ENCODE measurements at regions not wholly inside any gene's neighbourhood (a gene's known extent, or its start where the extent isn't known, plus 50 kb on each side); places are given as distances from the start of the nearest gene placed in this dataset.

DNA sequence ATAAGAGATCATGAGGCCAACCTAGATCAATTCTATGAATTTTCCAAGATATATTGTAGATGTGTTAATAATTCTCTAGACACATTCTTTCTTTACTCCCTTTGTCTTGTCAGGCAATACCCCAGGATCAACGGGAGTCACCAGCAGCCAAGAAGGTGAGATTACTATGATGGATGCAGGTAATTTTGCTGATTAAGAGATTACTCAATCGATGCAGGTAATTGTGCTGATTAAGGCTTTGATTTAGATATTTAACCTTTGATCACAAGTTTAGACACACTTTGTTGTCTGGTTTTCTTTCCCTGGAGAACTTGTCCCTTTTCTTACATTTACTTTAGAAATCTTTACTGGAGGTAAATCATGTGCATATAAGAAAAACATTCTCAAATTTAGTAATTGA lies 134.3 kb upstream of the CNTN1 start:
- no peak for DNase-seq (ENCODE audit: low spot score)

DNA sequence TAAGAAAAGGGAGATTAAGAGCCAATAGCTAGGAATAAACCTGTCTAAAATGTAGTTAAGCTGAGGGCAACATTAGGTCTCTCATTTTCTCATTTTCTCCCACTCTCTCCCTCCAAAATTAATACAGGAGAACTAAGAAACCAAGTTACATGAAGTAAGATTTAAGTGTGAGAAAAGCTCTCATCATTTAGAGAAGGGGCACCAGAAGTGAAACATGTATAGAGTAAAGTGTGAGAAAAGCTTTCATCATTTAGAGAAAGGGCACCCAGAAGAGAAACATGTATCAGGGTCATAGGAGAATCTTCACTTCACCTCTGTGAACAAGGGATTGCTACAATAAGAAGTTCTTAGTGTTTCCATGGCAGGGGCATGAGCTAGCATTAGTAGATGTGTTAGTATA lies 132.4 kb upstream of the CNTN1 start:
- DNase-seq (ENCODE audit: low spot score) = no peak

DNA sequence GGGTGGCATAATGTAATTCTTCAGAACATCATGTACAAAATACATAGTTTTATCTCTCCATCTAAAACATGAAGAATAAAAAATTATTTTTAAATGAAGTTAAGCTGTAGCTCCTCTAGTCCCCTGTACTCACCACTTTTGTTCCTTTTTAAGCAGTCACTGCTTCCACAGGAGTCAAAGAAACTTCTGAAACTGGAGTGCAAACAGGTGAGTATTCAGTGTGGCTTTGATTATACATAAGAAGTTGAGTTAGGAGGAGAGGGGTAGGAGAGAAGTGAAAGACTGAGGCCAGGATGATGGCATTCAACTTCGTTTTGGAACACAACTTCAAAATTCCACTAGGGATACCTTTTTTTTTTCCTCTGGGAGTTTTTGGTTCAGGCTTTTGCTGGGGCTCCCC lies 131.4 kb upstream of the CNTN1 start:
- DNase-seq (ENCODE audit: low spot score) = no peak

DNA sequence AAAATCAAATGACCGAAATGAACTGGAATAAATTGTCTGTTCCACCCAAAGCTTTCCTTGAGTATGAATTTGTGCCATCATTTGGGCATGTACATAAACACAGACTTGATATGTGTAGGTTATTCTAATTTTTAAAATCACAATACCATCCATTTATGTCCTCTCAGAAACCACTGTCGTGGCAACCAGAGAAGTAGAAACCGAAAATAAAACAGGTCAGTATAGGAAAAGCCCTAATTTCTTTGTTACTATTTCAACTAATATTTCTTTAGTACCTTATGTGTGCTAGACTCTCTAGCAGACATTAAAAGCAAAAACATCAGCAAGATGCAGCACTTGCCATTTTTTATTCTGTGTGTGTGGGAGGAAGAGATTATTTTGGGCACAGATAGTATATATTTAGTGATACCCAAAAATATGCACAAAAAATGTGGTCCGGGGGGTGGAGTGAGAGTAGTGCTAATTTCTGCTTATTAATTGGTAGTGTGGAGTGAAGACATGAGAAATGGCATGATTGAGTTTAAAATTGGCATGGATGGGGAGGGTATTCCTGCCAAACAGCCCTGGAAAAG lies 130.8 kb upstream of the CNTN1 start:
- DNase-seq (ENCODE audit: low spot score) = no peak

DNA sequence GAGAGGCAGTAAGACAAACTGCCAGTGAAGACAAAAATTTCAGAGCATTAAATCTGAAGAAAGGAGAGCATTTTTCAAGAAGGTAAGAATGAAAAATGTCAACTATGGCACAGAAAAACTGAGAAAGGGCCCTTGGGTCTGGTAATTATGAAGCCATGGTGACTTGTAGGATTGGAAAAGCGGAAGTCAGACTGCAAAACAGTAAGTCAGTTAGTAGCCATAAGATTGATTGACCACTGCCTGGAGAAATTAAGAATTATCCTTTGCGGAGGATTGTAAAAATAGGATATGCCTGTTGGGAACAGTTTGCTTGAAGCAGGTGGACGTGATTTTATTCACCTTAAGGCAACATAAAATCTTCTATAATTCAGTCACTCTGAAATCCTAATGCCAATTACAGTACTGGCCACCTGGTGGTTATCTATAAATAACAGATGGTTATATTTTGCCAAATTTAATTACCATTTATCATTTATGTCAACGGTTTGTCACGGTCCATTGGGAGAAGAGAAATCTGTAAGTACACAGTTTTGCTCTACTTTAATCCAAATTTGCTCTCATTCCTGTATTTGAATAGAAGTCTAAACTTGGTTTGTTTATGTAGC lies 127.1 kb upstream of the CNTN1 start:
- no peak for DNase-seq (ENCODE audit: low spot score)

DNA sequence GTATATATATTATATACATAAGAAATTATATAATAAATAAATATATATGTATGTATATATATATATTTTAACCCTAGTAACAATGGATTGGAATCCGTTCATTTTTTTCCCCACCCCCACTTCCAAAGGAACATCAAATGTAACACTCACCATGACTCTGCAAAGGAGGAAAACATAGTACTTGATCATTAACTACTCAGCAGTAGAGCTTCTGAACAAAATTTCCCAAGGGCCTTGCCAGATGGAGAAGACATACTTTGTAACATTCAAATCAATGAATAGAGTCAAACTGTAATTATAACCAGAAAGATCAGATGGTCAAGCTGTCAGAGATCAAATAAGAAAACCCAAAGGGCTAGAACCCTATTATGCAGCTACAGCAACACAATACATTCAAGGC lies 126.0 kb upstream of the CNTN1 start:
- no peak for DNase-seq (ENCODE audit: low spot score)

DNA sequence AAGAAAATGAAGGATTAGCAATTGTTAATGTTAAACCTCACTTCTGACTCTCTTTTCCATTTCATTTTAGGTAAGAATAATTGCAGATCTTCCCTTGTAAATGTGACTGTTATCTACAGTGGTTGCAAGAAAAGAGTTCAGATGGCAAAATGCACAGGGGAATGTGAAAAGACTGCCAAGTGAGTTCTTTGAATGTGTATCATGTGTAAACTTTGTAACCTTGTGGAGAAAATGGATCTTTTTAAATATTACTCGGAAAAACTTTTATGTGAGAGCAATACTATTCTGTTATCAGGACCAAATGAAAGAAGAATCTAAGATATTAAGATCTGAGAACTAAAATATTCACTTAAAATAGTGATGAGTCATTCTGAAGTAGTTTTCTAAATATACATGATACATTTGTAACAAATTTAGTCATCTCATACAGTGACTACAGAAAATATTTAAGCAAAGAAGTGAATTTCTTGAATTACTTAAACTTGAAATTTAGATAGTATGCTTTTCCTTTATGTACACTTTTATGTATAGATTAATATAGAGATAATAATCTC lies 122.5 kb upstream of the CNTN1 start:
- no peak for DNase-seq (ENCODE audit: low spot score)

DNA sequence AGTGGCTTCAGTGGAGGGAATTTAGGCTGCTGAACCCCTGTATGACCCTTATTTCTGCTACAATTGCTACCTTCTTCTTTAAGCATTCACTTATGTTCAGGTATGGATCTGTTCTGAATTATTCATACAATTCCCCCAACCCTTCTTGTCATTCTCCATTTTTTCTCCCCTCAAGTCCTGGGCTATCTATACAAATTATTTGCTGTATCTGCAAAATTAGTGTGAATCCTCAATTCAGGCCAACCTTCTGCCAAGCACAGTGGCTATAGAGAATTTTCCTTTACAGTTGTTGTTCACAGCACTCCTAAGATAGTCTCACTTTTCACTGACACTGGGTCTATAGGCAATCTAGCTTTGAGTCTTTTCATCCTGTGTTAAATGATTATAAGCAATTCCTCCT lies 119.2 kb upstream of the CNTN1 start:
- DNase-seq (ENCODE audit: low spot score) = no peak

DNA sequence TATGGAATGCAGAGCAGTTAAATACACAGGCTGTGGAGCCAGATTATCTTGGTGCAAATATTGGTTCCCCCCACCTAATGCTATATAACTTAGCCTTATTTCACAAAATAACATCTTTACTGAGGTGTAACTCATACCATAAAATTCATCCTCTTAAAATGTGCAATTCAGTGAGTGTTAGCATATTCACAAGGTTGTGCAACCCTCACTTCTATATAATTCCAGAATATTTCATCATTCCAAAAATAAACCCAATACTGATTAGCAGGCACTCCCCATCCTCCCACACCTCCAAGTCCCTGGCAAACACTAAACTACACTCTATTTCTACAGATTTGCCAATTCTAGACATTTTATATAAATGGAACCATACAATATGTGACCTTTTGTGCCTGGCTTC lies 116.3 kb upstream of the CNTN1 start:
- DNase-seq (ENCODE audit: low spot score) = no peak

DNA sequence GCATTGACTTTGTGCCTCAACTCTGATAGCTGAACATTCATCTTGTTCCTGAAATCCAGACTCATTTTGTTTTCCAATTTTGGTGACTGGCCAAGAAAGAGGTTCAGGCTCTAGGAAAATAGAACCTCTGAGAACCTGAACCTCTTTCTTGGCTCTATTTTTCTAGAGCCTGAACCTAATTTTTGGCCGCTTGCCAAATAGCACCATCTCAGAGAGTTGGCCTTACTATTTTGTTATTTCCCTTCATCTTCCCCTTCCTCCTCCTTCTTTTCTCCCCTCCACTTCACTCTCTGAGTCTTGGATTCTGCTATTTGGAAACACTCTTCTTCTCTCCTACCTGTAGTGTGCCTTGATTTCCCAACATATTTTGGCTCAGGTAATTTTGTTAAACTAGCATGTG lies 114.4 kb upstream of the CNTN1 start:
- DNase-seq (ENCODE audit: low spot score) = no peak

DNA sequence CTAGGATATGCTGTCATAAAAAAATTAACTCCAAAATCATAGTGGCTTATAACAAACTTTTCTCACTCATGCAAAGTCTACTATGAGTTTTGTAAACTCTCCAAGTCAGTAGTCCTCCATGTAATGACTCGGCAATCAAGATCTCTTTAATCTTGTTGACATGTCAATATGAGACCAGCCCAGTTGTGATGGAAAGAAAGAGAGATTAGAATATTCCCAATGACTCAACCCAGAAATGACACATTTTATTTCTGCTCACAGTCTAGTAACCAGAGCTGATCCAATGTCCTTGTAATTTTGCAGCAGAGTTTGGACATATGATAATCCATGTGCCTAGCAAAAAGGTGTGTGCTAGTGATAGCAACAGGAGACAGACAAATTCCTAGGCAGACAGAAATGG lies 112.6 kb upstream of the CNTN1 start:
- DNase-seq (ENCODE audit: low spot score) = no peak

DNA sequence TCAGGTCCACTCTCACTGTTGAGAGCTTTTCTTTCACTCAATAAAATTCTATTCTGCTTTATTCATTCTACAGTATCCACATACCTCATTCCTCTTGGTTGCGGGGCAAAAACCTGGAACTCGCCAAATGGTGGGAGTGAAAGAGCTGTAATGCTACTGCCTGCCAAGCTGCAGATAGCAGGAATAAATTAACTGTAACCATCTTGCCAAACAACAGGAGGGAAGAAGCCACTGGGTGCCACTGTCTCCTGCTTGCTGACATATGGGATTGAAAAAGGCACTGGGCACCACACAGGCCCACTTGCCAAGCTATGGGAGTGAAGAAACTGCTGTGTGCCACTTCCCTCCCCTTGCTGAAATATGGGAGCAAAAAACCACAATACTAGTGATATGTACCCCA lies 111.9 kb upstream of the CNTN1 start:
- no peak for DNase-seq (ENCODE audit: low spot score)

DNA sequence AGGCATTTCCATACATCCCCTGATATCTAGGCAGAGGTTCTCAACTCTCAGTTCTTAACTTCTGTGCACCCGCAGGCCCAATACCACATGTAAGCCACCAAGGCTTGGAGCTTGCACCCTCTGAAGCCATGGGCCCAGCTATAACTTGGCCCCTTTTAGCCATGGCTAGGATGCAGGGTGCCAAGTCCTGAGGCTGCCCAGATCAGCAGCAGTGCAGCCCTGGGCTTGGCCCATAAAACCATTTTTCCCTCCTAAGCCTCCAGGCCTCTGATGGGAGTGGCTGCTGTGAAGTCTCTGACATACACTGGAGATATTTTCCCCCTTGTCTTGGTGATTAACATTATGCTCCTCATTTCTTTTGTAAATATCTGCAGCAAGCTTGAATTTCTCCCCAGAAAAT lies 110.3 kb upstream of the CNTN1 start:
- no peak for DNase-seq (ENCODE audit: low spot score)

DNA sequence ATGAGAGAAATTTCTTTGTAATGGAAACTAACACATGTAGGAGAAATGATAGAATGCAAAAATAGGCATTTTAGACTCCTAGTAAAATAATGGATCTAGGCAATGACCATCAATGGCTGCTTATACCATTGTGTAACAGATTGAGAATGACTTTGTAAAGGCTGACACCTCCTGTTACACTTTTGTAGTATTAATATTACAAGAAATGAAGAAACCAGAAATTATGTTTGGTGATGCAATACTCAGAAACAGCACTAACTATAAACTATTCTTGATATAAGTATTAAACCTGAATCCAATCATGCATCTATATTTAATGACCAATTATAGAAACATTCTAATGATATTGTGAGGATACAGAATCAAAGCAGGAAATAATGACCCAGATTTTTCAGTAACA lies 108.5 kb upstream of the CNTN1 start:
- no peak for DNase-seq (ENCODE audit: low spot score)

DNA sequence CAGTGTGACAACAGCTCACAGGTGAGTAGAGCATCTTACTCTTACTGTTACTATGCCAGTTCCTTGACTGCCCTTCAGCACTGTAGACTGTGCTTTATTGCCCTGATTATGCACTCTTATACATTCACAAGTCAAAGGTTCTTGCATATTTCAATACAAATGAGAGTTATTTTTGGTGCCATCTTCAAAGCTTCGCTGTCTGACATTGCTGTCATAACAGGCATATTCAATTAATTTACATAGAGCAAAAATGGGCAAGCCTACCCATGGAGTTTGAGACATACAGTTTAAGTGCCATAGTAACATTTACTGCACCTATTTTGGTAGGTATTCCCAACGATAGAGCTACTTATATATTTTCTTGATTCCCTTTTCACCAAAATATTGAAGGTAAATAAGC lies 107.5 kb upstream of the CNTN1 start:
- no peak for DNase-seq (ENCODE audit: low spot score)

DNA sequence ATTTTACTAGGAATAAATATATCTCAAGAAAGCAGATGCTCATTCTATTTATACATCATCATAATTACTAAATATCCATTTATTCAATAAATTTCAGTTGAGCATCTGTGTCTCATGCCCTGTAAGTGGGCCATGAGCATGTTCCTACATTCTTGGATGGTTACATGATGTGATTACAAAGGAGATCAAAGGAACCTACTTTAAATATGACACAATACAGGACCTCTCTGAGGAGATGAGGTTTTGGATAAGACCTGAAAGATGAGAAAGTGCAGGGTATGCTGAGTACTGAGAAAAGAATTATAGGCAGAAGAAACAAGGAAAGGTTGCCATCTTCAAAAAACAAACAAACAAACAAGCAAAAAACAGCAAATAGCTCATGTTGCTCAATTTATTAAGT lies 105.4 kb upstream of the CNTN1 start:
- DNase-seq (ENCODE audit: low spot score) = no peak

DNA sequence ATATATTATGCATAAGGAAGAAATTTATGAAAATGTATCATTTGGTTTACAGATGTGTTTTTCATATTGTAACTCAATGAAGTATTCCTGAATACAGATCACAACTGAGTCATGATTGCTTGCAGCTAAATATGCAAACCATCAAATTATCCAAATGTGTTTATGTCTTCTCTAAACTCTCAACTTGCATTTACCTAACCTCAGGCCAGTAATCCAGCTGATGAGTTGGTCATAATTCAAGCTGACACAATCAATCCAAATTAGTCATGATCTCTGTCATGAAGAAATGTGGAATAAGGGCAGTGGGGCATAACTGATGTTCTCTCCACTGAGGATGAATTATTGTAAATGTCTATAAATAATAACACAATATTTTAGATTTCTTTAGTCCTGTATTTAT lies 104.8 kb upstream of the CNTN1 start:
- no peak for DNase-seq (ENCODE audit: low spot score)

DNA sequence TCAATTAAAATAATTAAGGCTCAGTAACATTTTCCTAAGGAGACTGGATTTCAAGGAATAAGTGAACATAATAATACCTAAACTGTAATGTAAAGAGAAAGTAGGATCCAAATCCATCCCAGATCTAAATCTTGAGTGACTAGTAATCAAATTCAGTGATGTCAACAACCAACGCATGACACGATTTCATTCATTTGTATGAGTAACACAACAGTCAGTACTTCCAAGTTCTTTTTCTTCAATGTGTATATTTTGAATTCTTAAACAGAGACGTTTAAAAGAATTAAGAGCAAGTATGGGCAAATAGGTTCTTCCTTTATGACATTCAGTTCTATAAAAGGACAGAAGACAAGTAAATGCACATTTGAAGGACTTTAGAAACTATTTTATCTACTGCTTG lies 104.3 kb upstream of the CNTN1 start:
- no peak for DNase-seq (ENCODE audit: low spot score)

DNA sequence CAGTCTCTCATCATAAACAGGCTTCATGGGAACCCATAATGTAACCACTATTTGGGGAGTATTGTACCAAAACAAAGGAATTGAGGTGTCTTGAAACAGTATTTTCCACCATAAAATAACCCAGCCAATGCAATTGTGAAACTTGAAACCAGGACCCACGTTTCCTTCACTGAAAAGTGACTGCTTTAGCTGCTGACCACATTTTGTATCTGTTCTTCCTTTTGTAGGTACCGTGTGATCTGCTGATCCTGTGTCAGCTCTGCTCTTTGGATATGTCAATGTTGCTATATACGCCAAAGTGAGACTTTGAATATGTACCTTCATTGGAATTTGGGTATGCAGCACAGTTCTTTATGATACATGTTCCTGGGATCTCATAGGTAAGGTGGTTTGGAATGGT lies 95.1 kb upstream of the CNTN1 start:
- DNase-seq (ENCODE audit: low spot score) = no peak

DNA sequence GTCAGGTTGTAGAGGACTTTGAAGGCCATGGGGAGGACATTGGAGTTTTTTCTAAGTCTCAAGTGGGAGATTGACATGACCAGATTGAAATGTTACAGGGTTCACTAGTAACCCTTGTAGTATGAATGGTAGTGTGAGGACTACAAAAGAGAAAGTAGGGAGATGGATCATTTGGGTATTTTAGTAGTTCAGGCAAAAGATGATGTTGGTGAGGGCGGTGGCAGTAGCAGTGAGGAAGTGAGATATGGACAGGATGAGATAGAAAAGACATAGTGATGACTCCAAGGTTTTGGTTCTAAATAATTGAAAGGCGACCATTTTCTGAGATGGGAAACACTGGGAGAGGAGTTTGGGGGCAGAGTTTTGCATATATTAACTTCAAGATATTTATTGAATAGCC lies 94.2 kb upstream of the CNTN1 start:
- no peak for DNase-seq (ENCODE audit: low spot score)

DNA sequence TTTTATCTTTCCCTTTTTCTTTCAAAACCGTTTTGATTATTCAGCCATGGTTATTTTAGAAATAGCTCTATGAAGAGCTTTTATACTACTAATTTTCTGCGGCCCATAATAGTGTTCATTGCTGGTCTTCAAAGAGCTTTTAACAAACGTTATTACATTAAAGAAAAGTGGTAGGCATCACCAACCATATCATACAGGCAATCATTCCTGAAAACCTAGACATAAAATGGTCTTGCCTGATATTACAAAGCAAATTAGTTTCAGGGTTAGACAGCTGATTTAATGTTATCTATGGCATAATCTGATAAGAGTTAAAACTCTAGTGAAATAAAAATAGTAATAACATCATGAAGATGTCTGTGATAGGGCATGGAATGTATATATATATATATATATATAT lies 89.7 kb upstream of the CNTN1 start:
- no peak for DNase-seq (ENCODE audit: low spot score)

DNA sequence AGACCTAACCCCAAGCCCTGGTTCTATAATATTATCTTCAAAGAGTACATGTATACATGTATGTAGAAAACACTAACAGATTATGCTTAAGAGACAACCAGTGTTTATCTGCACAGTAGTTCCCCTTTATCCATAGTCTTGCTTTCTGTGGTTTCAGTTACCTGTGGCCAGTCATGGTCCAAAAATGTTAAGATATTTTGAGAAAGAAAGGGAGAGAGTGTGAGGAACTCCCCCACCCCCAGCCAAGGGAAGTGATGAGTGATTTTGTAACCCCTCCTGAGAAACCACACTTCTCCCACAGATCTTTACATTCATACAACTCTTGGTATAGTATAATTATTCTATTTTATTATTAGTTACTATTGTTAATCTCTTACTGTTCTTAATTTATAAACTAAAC lies 77.3 kb upstream of the CNTN1 start:
- no peak for DNase-seq (ENCODE audit: low spot score)

DNA sequence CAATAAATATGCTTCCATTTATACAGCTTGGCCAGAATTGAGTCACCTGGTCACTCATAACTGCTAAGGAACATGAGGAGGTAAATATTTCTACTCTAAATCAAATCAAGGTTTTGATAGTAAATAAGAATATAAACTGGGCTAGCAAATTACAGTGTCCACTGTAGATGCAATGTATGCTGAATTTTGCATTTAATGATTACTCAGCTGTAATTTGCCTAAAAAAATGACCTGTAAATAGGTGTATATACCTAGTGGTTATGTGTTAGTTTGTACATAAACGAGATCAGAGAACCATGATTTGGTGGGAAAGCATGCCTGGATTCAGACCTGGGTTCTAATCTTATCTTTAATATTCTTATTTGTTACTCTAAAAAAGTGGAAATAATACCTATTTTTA lies 76.6 kb upstream of the CNTN1 start:
- DNase-seq (ENCODE audit: low spot score) = no peak

DNA sequence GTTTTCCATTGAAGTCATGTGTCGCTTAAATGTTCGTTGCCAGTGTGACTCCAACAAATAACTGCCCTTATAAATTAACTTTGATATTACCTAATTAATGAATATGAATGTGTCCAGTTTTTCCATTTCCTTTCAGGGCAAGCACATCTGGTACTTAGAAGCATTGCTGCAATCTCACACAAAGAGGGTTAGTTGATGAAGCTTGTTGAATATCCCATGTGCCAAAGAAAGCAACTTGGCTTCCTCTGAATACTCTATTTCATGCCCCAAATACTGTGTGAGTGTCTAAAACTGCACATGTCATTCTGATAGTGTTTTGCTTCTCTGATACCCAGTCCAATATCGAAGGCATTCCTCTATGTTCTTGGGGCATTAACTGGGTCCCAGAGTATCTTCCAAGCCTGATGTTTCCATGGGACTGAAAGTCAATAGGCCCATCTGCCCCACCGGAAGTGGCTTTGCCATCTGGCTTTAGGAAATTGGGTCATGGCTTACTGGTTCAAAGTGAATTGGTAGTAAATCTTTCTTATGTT lies 75.8 kb upstream of the CNTN1 start:
- DNase-seq (ENCODE audit: low spot score) = no peak
